Osteocyte (in vitro differentiated cells): ENCODE measurements at regions not wholly inside any gene's neighbourhood (a gene's known extent, or its start where the extent isn't known, plus 50 kb on each side); places are given as distances from the start of the nearest gene placed in this dataset.

ENCODE experiments used
- DNase-seq: peaks from one replicate; pipeline ENCODE4 v3.0.0; 2021; ENCODE audit warnings: mixed read lengths; ENCODE audit not compliant: unreplicated experiment; ENCODE audit errors: extremely low spot score
- H3K27ac Mint-ChIP-seq: one replicate; pipeline ENCODE4 v1.8.0; 2021; ENCODE audit warnings: mild to moderate bottlenecking, mixed read lengths; ENCODE audit not compliant: unreplicated experiment
- H3K27me3 Mint-ChIP-seq: one replicate; pipeline ENCODE4 v1.8.0; 2021; ENCODE audit warnings: mixed read lengths; ENCODE audit not compliant: unreplicated experiment
- H3K36me3 Mint-ChIP-seq: one replicate; pipeline ENCODE4 v1.8.0; 2021; ENCODE audit warnings: mixed read lengths; ENCODE audit not compliant: unreplicated experiment
- H3K4me1 Mint-ChIP-seq: one replicate; pipeline ENCODE4 v1.8.0; 2021; ENCODE audit warnings: mixed read lengths; ENCODE audit not compliant: unreplicated experiment
- H3K4me3 Mint-ChIP-seq: one replicate; pipeline ENCODE4 v1.8.0; 2021; ENCODE audit warnings: mild to moderate bottlenecking, moderate library complexity, mixed read lengths; ENCODE audit not compliant: unreplicated experiment
- H3K9me3 Mint-ChIP-seq: one replicate; pipeline ENCODE4 v1.8.0; 2021; ENCODE audit warnings: mixed read lengths; ENCODE audit not compliant: unreplicated experiment
- TF ChIP-seq, protein P1 (sequence below): fragments of 200-600 bp; sonication (generic); IDR thresholded peaks from 2 replicates; pipeline ENCODE4 v1.5.0; 2021; ENCODE audit warnings: antibody characterized with exemption, mild to moderate bottlenecking, moderate library complexity

DNA sequence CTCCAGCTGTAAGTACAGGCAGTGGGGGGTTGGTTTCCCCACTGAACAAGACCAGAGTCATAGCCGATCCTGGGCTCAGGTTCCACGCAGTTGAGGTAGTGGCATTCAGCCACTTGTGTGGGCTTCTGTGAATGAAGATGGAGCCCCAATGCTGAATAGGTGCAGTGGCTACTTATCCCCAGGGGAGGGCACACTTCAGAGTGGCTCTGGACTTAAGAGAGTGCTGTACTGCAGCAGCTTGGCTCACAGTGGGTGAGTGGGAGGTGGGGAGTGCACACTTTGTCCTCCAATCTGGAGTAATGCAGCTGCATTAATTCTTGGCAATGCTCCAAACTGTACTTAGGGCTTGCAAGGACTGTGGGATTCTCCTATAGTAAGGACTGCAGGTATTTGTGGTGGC lies 81.9 kb downstream of the BUB3 start:
- TF ChIP-seq, protein P1, sequence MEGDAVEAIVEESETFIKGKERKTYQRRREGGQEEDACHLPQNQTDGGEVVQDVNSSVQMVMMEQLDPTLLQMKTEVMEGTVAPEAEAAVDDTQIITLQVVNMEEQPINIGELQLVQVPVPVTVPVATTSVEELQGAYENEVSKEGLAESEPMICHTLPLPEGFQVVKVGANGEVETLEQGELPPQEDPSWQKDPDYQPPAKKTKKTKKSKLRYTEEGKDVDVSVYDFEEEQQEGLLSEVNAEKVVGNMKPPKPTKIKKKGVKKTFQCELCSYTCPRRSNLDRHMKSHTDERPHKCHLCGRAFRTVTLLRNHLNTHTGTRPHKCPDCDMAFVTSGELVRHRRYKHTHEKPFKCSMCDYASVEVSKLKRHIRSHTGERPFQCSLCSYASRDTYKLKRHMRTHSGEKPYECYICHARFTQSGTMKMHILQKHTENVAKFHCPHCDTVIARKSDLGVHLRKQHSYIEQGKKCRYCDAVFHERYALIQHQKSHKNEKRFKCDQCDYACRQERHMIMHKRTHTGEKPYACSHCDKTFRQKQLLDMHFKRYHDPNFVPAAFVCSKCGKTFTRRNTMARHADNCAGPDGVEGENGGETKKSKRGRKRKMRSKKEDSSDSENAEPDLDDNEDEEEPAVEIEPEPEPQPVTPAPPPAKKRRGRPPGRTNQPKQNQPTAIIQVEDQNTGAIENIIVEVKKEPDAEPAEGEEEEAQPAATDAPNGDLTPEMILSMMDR: no peak
- peak; percentile 46 for DNase-seq
- Mint-ChIP-seq H3K27me3 (no peaks in the 10 kb centered on the region), H3K4me3 (no peak overlapping the region), H3K4me1 (no peaks in the 10 kb centered on the region), H3K36me3 (no peaks in the 10 kb centered on the region), H3K9me3 (peaks cover 15% of the 10 kb centered on the region), H3K27ac (no peak overlapping the region)

DNA sequence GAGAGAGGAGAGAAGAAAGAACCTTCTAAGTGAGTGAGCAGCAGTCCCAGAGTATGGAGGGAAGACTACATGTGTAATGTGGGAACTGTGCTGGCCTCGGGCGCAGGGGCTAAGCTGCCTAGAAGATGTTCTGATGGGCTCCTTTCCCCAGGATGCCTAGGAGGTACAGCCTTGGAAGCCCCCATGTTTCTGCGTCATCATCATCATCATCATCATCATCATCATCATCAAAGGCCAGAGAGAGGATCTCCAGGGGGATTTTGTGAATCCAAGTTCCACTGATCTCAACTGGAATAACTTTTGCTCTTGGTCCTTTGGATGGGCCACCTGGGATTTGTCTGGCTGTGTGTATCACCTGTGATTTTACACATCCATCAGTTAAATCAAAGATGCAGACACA lies 86.0 kb downstream of the BUB3 start:
- H3K9me3 Mint-ChIP-seq: peaks cover 7% of the 10 kb centered on the region
- TF ChIP-seq, protein P1: no peak
- H3K4me3 Mint-ChIP-seq: no peak overlapping the region
- no peaks in the 10 kb centered on the region for H3K4me1 Mint-ChIP-seq
- H3K27me3 Mint-ChIP-seq: no peaks in the 10 kb centered on the region
- H3K36me3 Mint-ChIP-seq: no peaks in the 10 kb centered on the region
- H3K27ac Mint-ChIP-seq: no peak overlapping the region
- DNase-seq: no peak

DNA sequence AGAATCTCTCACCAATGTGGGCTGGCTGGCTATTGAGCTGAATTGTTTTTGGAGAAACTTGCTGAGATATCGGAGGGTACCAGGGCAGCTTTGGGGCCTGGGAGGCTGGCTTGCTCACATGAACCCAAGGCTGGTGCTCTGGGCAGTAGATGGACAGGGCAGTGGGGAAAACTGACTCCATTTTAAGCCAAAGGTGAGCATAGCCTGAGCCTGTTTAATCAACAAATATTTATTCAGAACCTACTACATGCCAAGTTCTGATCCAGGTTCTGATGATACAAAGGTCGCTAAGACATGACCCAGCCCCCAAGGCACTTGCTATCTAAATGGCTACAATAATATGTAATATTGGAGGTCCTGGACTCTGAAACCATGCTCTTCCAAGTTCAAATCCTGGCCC lies 86.6 kb downstream of the BUB3 start:
- Mint-ChIP-seq H3K9me3 (peaks cover 3% of the 10 kb centered on the region), H3K27ac (no peak overlapping the region), H3K36me3 (no peaks in the 10 kb centered on the region), H3K4me3 (no peak overlapping the region), H3K27me3 (no peaks in the 10 kb centered on the region), H3K4me1 (no peaks in the 10 kb centered on the region)
- TF ChIP-seq, protein P1: no peak
- DNase-seq: no peak

DNA sequence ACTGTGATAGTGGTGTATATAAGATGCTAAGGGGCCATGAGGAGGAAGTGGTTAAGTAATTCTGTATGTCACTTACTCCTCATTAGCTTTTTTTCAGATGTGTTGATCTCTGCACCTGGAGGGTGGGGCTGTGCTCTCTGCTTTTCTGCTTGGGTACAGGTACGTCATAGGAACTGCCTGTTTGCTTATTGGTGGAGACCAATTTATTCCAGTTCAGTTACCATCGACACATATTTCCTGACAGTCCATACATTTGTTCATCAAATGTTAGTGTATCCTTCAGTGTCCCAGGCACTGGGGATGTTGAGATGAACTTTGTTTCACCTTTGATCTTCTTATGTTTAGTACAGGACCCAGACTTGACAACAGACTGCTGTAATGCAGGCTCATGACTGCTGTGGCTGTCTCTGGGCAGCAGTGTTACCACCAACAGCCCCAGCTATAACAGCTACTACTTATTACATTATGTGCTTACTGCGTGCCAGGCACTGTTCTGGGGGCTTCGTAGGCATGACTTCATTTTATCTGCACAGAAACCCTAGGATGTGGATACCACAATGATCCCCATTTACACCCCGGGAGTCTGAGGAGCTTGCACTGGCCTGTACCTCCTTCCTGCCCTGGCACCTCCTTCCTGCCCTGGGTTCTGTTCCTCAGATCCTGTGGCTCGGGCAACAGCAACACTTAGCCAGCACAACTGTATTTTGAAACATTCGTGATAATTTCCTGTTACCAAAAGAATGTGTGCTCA lies 87.4 kb downstream of the BUB3 start:
- TF ChIP-seq, protein P1: no peak
- Mint-ChIP-seq H3K36me3 (no peaks in the 10 kb centered on the region), H3K9me3 (peaks cover 3% of the 10 kb centered on the region), H3K4me3 (no peak overlapping the region), H3K27me3 (no peaks in the 10 kb centered on the region), H3K4me1 (no peaks in the 10 kb centered on the region), H3K27ac (no peak overlapping the region)
- DNase-seq: no peak

DNA sequence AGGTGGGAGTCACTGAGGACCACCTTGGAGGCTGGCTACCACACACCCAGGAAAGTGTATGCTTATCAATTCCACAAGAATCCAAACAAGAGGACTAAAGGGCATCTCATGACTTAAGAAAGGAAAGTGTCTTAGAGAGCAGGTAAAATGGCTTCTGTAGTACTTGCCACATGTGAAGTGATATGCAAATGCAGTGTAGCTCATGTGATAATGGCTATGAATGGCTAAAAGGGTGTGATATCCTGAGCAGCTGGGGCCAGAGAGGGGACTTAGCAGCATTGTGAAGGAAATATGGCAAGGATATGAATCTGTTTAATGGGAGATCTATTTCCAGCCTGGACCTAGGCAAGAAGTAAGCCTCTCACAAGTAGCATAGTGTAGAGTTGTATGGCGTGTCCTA lies 90.5 kb downstream of the BUB3 start:
- H3K27me3 Mint-ChIP-seq: no peaks in the 10 kb centered on the region
- H3K4me1 Mint-ChIP-seq: no peaks in the 10 kb centered on the region
- no peaks in the 10 kb centered on the region for H3K36me3 Mint-ChIP-seq
- H3K4me3 Mint-ChIP-seq: no peak overlapping the region
- TF ChIP-seq, protein P1: no peak
- H3K9me3 Mint-ChIP-seq: no peaks in the 10 kb centered on the region
- H3K27ac Mint-ChIP-seq: no peak overlapping the region
- DNase-seq: no peak
